Lower leg skin (tissue), 4 donors: ENCODE measurements at regions not wholly inside any gene's neighbourhood (a gene's known extent, or its start where the extent isn't known, plus 50 kb on each side); places are given as distances from the start of the nearest gene placed in this dataset.
A peak's percentile ranks its signal among the peaks of the same experiment; 100 is the strongest.

ENCODE experiments used
- DNase-seq, 2 donors: peaks; one replicate each; pipeline ENCODE4 v3.0.0-alpha.2; 2019; ENCODE audit warnings: low spot score in 2 of 2
- H3K4me3 ChIP-seq: fragments of 200-600 bp; sonication (generic); 2 replicates; pipeline ENCODE4 v1.5.1; 2017; ENCODE audit warnings: mild to moderate bottlenecking, low read depth; ENCODE audit not compliant: poor library complexity, severe bottlenecking
- POLR2A ChIP-seq, 2 donors: fragments of 450-650 bp; IDR thresholded peaks; one replicate each; pipeline ENCODE4 v1.6.1; 2016 to 2017; ENCODE audit warnings: antibody characterized with exemption in 2 of 2, mild to moderate bottlenecking in 1 of 2, moderate library complexity in 1 of 2
- WGBS, 2 donors: methylation state at CpG; one replicate each; pipeline ENCODE4 v1.1.5; 2018; 5-methylcytosine and 5-hydroxymethylcytosine counted together
- intact Hi-C: fragments of 100-400 bp; cut with DNase I; formaldehyde crosslinking; loops from one replicate; pipeline ENCODE4 v1.15.0; 2023; ENCODE audit warnings: low total_unique reads
- TF ChIP-seq, protein P1 (sequence below), 3 donors: fragments of 450-650 bp; IDR thresholded peaks; one replicate each; pipeline ENCODE4 v1.5.1; 2016; ENCODE audit warnings: antibody characterized with exemption in 3 of 3, mild to moderate bottlenecking in 3 of 3, moderate library complexity in 2 of 3

DNA sequence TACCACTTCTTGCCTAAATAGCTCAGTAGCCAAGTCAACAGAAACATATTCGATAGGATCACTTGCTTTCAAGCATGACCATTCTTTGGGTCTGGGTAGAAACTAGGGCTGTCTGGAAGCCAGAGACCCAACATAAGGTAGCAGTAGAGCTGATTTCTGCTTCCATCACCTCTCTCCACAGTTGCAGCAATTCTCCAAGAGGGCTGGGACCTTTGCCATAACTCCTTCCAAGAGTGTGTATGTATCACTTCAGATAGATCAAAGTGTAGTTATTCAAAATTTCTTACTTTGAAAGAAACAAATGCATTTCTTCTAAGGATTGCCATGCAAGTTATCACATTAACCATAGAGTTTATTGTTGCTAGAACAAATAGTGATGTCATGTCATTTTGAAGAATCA is 172.0 kb upstream of the GALNT5 start:
- DNase-seq: no peak
- WGBS, 2 donors: 69 to 85% methylated on average over 1 of the region's 1 CpG
- no peak overlapping the region for H3K4me3 ChIP-seq
- TF ChIP-seq, protein P1, sequence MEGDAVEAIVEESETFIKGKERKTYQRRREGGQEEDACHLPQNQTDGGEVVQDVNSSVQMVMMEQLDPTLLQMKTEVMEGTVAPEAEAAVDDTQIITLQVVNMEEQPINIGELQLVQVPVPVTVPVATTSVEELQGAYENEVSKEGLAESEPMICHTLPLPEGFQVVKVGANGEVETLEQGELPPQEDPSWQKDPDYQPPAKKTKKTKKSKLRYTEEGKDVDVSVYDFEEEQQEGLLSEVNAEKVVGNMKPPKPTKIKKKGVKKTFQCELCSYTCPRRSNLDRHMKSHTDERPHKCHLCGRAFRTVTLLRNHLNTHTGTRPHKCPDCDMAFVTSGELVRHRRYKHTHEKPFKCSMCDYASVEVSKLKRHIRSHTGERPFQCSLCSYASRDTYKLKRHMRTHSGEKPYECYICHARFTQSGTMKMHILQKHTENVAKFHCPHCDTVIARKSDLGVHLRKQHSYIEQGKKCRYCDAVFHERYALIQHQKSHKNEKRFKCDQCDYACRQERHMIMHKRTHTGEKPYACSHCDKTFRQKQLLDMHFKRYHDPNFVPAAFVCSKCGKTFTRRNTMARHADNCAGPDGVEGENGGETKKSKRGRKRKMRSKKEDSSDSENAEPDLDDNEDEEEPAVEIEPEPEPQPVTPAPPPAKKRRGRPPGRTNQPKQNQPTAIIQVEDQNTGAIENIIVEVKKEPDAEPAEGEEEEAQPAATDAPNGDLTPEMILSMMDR (IDR thresholded peaks at IDR 0.05): no peak
- TF ChIP-seq POLR2A (IDR thresholded peaks at IDR 0.05): no peak
- intact Hi-C loops: no loop called here

- TF ChIP-seq, protein P1 (IDR thresholded peaks at IDR 0.05): no peak
- TF ChIP-seq POLR2A (IDR thresholded peaks at IDR 0.05): no peak
- 33 to 34% methylated on average over 13 of the region's 13 CpGs for WGBS, 2 donors
- intact Hi-C loops: no loop called here
- peak; percentile 35 to 84 for DNase-seq
- H3K4me3 ChIP-seq: no peak overlapping the region
Measured at GRCh38 chr2:157087373-157088002, 170.0 kb upstream of the GALNT5 start.

- TF ChIP-seq, protein P1 (IDR thresholded peaks at IDR 0.05): no peak
- no peak for TF ChIP-seq POLR2A (IDR thresholded peaks at IDR 0.05)
- DNase-seq: no peak
- intact Hi-C loops: no loop called here
- 39 to 45% methylated on average over 3 of the region's 3 CpGs for WGBS, 2 donors
- H3K4me3 ChIP-seq: no peak overlapping the region
Measured at GRCh38 chr2:157093666-157094065, 163.8 kb upstream of the GALNT5 start.

DNA sequence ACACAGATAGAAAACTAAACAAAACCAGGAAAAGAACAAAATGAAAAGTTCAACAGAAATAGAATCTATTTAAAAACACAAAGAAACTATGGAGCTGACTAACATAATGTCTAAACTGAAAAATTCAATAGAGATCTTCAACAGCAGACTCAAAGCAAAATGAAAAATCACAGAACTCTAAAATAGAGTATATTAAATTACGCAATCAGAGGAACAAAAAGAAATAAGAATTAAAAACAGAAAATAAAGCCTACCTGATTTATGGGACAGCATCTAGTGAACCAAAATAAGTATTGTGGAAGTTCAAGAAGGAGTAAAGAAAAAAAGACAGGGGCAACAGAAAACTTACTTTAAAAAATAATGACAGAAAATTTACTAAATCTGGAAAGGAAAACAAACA is 152.1 kb upstream of the GALNT5 start:
- no peak for DNase-seq
- WGBS, 2 donors: 98 to 100% methylated on average over 1 of the region's 1 CpG
- no peak for TF ChIP-seq POLR2A (IDR thresholded peaks at IDR 0.05)
- TF ChIP-seq, protein P1 (IDR thresholded peaks at IDR 0.05): no peak
- intact Hi-C loops: no loop called here
- H3K4me3 ChIP-seq: no peak overlapping the region

DNA sequence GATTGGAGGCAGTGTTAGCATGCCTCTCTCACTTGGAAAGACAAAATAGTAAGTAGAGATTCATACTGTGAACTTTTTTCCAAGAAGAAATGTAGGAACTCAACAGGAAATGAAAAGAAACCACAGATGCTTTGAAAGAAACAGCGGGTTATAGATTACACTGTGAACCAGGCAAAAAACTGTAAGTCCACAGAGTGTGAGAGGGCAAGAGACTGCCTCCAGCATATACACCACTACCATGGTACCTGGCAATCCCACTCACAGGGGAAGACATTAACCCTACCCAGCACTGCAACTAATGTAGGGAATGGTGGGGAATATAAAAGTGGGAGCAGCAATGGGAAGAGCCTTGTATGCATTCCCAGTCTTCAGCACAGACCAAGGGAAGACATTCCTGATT is 150.6 kb upstream of the GALNT5 start:
- WGBS, 2 donors: 81 to 89% methylated on average over 1 of the region's 1 CpG
- no peak for DNase-seq
- intact Hi-C loops: no loop called here
- no peak overlapping the region for H3K4me3 ChIP-seq
- TF ChIP-seq POLR2A (IDR thresholded peaks at IDR 0.05): no peak
- TF ChIP-seq, protein P1 (IDR thresholded peaks at IDR 0.05): no peak

- no peak for TF ChIP-seq POLR2A (IDR thresholded peaks at IDR 0.05)
- no peak for DNase-seq
- H3K4me3 ChIP-seq: no peak overlapping the region
- intact Hi-C loops: no loop called here
- 27 to 67% methylated on average over 1 of the region's 1 CpG for WGBS, 2 donors
Measured at GRCh38 chr2:157107460-157107859, 150.0 kb upstream of the GALNT5 start.
